Embryonic facial prominence (tissue), 1 donor: ENCODE measurements at regions not wholly inside any gene's neighbourhood (a gene's known extent, or its start where the extent isn't known, plus 50 kb on each side); places are given as distances from the start of the nearest gene placed in this dataset.

Source experiments
- DNase-seq: peaks from one replicate; pipeline ENCODE4 v3.0.0-alpha.2; 2016; ENCODE audit errors: extremely low spot score

DNA sequence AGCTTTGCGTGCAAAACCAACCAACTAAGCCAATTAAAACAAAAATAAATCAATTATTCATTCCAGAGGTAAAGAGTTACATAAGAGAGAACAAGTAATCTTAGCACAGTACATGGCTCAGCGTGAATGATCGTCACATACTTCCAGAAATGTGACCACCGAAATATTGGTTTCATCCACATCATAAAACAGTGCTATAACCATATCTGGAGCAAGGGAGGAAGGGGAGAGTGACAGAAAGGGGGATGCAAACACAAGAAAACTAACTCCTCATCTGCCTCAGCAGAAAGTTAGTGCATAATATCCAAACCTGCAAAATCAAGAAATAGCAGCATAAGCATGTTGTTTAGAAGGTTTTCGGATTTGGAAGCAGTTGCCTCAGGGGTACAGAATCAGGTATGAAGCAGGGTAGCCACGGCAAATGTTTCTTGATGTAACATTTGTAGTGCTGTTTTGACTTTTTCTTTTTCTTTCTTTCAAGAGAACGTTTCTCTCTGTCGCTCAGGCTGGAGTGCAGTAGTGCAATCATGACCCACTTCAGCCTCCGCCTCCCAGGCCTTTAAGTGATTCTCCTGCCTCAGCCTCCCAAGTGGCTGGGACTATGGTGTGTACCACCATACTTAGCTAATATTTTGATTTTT, 93.9 kb upstream of the EGLN3 start:
- no peak for DNase-seq

DNA sequence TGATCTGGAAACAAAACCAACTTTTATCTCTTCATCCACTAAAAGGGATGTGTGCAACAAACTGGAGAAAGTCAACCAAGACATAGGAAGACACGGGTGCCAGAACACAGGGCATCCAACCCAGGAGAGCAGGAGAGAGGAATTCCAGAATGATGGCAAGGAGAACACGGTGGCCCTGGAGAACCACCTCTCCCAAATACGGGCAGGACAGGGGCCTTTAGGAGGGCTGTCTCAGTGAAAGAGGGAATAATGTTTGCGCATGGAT, 93.4 kb upstream of the EGLN3 start:
- DNase-seq, result no peak

DNA sequence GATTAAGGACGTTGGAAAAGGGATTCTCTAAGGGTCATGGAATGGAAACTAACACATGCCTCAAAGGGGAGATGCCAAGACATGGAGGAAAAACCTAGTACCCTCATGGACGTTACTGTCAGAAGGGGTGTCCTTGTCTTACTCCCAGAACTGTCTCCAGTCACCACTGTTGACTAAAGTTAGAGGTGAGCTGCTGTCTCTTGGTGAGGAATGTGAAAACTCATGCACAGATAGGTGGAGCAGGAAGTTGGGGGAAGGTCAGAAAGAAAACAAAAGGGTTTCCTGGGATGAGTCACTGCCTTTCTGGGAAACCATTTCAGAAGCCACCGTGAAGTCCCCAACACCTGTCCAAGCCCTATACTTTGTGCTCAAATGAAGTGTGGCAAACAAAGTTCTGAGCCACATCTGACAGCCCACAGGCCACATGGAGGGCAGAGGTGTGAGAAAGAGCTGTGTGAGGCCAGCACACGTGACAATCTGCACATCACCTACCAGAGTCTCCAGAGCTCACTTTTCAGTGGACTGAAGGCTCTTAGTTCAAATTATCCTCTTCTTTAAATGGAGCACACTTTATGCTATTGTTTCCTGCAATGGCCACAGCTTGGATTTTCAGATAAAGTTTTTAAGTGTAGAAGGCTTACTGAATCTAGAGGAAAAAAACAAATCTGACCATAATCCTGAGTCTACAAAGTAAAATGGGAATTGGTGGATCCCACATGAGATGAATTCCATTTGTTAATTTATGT, 92.9 kb upstream of the EGLN3 start:
- no peak for DNase-seq

DNA sequence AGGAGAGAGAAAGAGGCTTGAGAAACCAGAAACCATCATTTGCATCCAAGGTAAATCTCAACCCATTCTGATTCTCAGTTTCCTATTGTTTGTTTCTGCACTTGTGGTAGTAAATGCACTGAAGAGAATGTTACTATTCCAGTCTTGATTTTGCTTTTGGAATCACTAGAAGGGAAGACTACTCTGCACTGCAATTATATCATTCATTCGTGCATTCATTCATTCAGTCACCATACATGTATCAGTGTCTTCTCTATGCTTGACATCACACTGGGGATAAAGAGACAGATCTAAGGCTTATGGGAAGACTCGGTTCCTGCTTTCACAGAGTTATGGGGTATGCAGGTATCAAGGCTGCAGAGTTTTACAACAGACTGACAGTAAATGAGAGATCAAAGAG, 90.3 kb upstream of the EGLN3 start:
- no peak for DNase-seq

DNA sequence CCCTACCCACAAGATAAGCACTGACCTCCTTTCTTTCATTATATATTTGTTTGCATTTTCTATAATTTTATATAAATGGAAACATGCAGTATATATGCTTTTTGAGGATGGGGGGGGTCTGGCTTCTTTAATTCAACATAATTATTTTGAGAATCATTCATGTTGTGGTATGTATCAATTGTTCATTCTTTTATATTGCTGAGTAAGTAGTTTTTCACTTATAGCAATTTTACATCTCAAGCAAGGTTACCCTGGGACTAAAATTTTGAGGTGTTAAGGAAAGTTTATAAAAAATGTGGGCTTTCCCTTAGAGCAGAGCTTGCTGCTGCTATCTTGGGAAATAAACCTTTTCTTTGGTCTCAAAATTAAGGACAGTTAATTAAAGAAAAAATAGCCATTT, 89.9 kb upstream of the EGLN3 start:
- no peak for DNase-seq

DNA sequence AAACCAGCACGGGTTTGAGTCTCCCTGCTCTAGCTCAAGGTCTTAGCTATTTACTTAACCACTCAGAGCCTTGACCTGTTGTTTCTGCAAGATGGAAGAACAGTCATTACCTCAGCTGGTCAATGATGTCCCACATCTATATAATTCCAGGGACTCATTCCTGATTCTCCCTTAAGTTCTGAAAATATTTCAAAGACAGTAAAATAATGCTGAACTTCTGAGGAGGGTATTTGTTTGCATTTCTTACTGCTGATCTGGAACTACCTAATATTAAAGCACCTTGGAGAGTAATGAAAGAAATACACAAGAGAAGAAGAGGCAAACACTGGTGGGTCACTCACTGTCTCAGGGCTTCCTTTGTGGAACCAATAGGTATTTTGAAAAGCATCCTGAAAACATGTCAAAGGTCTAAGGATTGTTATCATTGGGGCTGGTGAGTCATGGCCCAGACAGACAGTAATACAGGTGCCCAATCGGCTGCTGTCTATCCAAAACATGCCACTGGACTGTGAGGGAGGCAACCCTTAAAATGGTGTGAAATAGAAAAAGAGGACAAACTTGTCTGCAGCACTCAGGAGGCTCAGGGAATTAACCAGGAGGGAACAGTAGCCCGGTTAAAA, 88.7 kb upstream of the EGLN3 start:
- DNase-seq, result no peak

DNA sequence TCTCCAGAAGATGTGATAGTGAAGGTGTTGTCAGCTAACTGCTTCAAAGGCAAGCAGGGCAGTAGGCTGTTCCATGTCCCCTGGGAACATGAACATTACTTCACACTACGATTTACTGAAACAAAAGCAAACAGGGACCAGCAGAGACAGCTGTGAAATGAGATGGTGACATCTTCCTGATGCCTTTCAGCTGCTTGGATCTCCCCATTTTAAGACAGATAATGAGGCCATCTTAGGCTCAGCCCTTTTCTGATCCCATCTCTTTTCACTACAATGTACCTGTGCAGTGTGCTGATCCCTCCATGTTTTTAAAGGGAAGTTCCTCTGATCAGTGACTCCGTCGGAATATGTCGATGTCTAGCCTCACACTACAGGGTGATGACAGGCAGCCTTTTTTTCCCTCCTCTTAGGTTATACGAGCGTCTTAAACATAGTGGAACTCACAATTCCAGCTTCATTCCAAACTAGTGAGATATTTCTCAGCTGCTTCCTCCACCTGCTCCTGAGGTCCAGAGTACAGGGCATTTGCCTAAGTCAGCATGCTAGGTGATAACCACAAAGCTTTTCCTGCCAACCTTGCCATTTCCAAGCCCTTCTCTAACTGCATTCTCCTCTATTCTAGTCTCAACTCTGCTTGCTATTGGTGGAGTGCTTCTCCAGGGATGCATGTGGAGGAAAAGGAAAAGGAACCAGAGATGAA, 87.6 kb upstream of the EGLN3 start:
- no peak for DNase-seq

DNA sequence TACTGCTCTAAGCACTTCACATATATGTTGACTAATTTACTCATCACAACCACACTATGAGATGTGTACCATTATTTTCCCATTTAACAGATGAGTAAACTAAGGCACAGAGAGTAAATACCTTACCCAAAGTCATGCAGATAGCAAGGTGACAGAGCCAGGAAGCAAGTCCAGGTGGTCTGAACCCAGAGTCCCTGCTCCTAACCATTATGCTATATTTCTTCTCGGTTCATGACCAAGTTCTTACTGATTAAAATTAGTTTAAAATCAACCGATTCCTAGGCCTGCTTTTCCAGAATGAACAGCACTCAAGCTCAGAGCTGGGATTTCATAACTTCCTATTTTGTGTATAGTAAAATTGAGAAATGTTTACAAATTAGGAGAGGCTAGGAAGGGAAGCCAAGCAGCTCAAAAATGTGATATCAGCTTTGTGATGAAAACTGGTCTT, 85.5 kb upstream of the EGLN3 start:
- DNase-seq, result no peak

DNA sequence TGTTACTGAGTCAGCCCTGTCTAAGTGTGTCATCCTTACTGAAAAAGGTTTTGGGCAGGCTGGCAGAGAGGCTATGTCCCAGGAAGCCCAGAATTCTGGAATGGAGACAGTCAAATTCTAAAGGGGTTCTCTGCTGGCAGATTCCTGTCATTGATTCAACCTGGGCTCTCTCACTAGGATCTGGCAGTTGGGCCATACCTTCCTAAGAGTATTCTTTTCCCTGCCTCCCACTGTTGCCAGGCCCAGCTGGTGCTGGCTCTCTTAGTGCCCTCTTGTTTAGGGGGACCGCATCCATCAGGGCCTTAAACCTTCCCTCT, 85.0 kb upstream of the EGLN3 start:
- DNase-seq, result no peak

DNA sequence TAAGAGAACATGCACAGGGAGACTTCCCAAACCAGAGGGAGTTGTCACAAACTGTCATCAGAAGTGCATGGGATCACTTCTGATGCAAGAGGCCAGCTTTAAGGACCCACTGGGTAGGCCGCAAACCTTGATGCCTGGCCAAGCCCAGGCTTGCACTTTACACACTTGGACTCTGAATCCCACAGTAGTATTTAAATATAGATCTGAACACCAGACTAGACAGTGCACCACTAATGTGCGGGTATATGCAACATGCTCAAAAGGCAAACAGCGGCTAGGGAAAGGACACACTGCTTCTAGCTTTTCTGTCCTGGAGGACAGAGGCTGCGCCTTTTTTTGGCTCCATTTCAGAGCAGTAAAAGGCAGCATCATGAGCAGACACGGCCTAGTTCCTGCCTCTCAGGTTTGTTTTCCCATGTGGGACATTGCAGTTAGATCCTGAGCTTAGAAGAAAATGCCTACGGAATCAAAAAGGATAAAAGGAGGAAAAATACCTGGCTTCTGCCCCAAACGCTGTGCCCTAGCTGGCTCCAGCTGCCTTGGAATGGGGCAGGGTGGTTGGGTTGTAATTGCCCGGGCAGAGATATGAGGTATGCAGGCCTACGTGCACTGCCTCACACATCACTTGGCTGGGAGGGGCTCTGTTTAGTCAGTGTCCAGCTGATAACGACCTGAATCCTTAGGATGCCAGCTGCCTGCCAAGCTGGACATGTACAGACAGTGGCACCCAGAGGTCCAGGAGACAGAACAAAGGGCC, 84.5 kb upstream of the EGLN3 start:
- DNase-seq, result no peak

DNA sequence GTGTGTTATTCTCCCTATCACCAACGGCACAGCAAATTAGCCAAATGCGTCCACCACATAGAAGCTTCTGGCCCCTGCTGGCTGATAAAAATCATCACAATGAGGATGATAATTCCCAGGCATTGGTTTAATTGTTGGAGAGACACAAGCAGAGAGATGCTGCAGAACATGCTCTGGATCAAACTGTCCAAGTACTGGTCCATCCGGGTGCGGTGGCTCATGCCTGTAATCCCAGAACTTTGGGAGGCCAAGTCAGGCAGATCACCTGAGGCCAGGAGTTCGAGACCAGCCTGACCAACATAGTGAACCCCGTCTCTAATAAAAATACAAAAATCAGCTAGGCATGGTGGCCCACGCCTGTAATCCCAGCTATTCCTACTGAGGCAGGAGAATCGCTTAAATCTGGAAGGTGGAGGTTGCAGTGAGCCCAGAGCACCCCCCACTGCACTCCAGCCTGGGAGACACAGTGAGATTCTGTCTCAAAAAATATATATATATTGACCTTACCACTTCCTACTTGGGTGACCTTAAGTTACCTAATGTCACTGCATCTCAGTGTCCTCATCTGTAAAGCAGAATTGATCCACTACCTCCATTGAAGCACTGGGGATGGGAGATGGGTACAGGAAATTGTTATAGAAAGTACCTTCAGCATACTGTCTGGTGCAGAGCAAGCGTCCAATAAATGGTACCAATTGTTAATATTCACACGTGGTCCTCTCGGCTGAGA, 83.7 kb upstream of the EGLN3 start:
- DNase-seq, result no peak

DNA sequence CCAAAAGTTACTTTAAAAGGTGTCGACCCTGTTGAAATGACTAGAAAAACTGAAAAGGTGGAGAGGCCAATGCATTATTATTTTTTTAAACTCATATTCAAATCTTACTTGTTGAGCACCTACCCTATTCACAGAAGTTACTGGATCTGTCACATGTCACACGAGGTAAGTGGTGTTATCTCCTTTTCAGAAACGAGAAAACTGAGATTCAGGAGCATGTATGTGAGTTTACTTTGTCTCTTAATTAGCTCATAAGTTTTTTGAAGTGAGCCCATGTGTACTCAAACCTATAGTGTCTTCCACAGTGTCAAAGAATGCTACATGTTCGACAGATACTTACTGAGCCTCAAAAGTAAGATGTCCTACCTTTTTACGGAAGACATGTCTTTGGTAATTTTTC, 81.8 kb upstream of the EGLN3 start:
- no peak for DNase-seq

DNA sequence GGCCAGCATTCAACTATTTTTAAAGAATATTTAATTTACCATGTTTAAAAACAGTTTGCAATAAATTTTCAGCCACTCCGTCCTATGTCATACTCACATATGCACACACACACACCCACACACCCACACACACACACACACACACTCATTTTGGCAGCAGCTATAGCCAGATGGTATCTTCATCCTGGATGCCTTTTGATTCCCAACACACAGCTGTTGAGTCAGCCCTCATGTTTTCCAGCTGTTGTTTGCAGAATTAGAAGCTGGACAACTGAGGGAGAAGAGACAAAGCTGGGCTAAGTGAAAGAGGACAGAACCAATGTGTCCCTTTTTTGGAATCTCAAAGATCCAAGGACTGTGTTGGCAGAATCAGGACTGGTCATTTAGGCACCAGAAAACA, 80.0 kb upstream of the EGLN3 start:
- peak; percentile 37 for DNase-seq

DNA sequence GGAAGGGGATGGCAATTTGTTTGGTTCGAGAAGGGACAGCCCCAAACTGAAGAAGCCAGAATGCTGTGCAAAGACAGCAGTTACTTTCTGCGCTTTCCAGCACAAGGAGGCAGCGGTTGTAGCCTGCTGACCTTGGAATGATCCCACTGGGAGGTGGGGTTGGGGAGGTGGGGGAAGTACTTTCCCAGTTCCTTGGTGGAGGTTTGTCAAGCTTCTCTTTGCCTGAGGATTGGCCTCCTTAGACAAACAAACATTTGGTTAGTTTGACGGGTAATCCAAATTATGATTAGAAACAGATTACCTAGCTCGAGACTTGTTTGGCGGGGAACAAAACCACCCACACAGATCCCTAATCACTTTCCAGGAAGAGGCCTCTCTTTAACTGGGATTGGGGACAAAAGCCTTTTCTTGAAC, 79.1 kb upstream of the EGLN3 start:
- DNase-seq, result peak; percentile 66

DNA sequence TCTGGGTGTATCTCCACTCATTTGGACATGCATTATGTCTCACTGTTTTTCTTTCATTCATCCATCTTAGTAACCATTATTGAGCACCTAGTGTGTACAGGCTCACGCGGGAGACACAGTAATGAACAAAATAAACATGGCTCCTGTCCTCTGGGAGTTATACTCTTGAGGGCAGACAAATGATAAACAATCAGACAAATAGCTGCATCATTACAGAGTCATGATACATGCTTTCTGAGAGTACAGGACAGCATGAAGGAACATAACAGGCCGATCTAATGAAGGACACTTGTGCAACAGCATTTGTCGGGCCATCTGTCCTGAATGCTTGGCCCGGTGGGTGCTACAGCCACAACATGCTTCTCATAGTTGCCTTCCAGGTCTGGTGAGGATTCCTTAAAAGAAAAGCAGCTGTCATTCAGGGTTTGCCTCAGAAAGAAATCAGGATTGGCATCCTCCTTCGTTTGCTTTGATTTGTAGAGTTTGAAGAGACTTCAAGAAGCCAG, 77.2 kb upstream of the EGLN3 start:
- DNase-seq, result no peak

DNA sequence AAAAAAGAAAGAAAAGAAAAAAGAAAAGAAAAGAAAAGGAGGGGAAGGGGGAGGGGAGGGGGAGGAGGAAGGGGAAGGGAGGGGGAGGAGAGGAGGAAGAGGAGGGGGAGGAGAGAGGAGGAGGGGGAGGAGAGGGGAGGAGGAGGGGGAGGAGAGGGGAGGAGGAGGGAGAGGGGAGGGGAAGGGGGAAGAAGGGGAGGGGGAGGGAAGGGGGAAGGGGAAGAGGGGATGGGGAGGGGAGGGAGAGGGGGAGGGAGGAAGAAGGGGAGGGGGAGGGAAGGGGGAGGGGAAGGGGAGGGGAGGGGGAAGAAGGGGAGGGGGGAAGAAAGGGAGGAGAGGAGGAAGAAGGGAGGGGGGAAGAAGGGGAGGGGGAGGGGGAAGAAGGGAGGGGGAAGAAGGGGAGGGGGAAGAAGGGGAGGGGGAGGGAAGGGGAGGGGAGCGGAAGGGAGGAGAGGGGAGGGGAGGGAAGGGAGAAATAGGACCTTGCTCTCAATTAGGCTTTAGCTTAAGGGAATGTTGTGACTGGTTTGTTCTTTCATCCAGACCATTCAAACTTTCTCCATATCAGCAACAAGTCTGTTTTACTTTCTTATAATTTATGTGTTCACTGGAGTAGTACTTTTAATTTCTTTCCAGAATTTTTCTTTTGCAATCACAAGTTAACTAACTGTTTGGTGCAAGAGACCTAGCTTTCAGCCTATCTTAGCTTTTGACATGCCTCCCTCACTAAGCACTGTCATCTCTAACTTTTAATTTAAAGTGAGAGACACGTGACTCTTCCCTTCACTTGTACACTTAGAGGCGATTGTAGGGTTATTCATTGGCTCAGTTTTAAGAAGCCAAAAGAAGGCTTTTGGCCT, 76.5 kb upstream of the EGLN3 start:
- no peak for DNase-seq

DNA sequence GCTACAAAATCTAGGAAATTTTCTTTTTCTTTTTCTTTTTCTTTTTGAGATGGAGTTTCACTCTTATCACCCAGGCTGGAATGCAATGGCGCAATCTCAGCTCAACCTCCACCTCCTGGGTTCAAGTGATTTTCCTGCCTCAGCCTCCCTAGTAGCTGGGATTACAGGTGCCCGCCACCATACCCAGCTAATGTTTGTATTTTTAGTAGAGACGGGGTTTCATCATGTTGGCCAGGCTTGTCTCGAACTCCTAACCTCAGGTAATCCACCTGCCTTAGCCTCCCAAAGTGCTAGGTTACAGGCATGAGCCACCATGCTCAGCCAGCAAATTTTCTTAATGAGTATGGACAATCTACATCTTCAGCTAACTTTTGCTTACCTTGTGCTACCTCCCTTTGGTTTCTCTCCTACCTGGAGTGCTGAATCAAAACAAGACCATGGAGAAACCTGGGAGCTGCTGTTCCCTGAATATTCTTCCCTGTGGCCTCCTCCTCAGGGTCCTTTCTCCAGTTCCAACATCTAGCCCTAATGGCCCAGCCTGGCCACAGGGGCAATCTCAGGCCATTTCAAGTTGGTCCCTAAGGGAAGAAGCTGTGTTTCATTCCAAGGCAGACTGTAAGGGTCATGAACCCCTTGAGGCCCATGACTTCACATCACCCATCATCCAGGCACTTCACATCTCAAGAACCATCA, 74.6 kb upstream of the EGLN3 start:
- no peak for DNase-seq

DNA sequence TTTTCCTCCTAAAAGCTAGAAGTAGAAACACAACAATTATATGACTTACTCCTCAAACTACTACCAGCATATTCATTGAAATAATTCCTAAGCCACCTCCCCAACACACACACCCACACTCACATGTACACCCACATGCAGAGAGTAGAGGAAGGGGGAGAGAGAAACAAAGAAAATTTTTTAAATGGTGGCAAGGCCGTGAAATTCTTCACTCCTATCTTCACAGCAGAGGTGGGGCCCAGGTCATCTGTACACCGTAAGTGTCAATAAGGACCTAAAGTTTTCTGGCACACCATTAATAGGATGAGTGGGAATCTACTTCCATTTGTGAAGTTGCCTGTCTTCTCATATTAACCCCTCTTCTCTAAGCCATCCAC, 73.9 kb upstream of the EGLN3 start:
- DNase-seq, result no peak

DNA sequence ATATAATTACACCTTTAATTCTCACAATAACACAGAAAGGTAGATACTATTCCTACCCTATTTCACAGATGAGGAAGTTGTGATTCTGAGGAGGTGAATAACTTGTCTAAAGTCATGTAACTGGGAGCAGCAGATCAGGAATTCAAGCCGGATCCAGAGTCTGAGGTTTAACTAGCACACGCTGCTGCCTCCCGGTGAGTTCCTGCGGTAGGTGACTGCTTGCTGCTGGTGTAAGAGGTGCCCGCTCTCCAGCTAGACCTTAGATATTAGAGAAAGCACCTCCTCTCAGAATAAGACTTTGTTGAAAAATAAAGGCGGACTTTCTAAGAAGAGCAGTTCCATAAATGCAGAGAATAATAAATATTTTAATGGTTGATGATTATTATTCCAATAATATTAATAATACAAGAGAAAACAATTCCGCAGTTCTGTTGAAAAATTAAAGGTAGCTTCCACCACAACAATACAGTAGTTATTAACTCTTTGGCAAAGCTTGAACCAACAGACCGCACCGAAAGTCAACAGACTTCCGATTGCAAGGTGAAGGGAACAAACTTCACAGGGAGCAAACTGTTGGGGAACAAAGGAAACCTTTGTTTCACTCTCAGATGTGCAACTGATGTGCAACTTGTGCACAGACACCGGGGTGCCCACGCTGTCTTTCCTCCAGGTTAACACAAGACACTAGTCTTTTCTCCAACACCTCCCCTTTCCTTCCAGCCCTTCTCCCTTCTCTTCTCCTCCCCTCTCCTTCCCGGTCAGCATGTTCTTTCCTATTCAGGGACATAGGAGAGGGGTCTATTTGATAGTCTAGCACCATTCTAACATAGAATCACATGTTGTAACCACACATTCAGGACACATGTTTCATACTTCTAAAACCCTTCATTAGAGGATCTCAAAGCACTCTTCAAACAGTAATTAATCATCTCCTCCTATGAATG, 73.2 kb upstream of the EGLN3 start:
- no peak for DNase-seq
